Neural cell (in vitro differentiated cells): ENCODE measurements at regions not wholly inside any gene's neighbourhood (a gene's known extent, or its start where the extent isn't known, plus 50 kb on each side); places are given as distances from the start of the nearest gene placed in this dataset.

Experiments
- H2AFZ ChIP-seq: fragments of 200-600, 300-800 bp; sonication (generic), shearing (Covaris generic); 2 replicates; pipeline ENCODE4 v1.6.0; 2014; ENCODE audit warnings: low read depth, mild to moderate bottlenecking, antibody characterized with exemption, low read length, moderate library complexity
- H3F3A ChIP-seq: fragments of 200-600 bp; shearing (Covaris generic); 2 replicates; pipeline ENCODE4 v1.6.1; 2016; ENCODE audit warnings: mild to moderate bottlenecking, moderate library complexity, mixed read lengths, antibody characterized with exemption, low read length; ENCODE audit not compliant: insufficient read depth, poor library complexity, severe bottlenecking
- H3K27ac ChIP-seq: fragments of 200-600, 300-800 bp; sonication (generic), shearing (Covaris generic); 2 replicates; pipeline ENCODE4 v1.5.1; 2014; ENCODE audit warnings: mild to moderate bottlenecking, low read length, moderate library complexity
- H3K27me3 ChIP-seq: fragments of 300-800, 200-600 bp; sonication (generic), shearing (Covaris generic); 2 replicates; pipeline ENCODE4 v1.6.0; 2014; ENCODE audit warnings: mild to moderate bottlenecking, low read depth, low read length, moderate library complexity; ENCODE audit not compliant: insufficient read depth
- H3K36me3 ChIP-seq: fragments of 300-800, 200-600 bp; sonication (generic), shearing (Covaris generic); 2 replicates; pipeline ENCODE4 v1.5.1; 2014; ENCODE audit warnings: mild to moderate bottlenecking, antibody characterized with exemption, low read length, moderate library complexity; ENCODE audit not compliant: insufficient read depth
- H3K4me2 ChIP-seq: fragments of 300-800, 200-600 bp; sonication (generic), shearing (Covaris generic); 2 replicates; pipeline ENCODE4 v1.6.0; 2014; ENCODE audit warnings: mild to moderate bottlenecking, low read length
- H3K4me3 ChIP-seq: fragments of 300-800, 200-600 bp; sonication (generic), shearing (Covaris generic); 2 replicates; pipeline ENCODE4 v1.5.1; 2014; ENCODE audit warnings: mild to moderate bottlenecking, low read length, moderate library complexity
- H3K79me2 ChIP-seq: fragments of 200-600 bp; shearing (Covaris generic); replicated peaks from 2 replicates; pipeline ENCODE4 v1.6.0; 2014; ENCODE audit warnings: mild to moderate bottlenecking, low read length, moderate library complexity; ENCODE audit not compliant: insufficient read depth
- H3K9ac ChIP-seq: fragments of 300-800, 200-600 bp; sonication (generic), shearing (Covaris generic); 2 replicates; pipeline ENCODE4 v1.6.1; 2016; ENCODE audit warnings: mild to moderate bottlenecking, low read length, mixed read lengths
- H3K9me2 ChIP-seq: fragments of 200-600 bp; shearing (Covaris generic); 2 replicates; pipeline ENCODE4 v1.6.1; 2016; ENCODE audit warnings: mild to moderate bottlenecking, low read length, mixed read lengths; ENCODE audit not compliant: insufficient read depth
- H3K9me3 ChIP-seq: fragments of 200-600, 300-800 bp; sonication (generic), shearing (Covaris generic); 2 replicates; pipeline ENCODE4 v1.6.1; 2016; ENCODE audit warnings: mild to moderate bottlenecking, mixed run types, low read length, moderate library complexity, mixed read lengths
- H4K20me1 ChIP-seq: fragments of 200-600 bp; shearing (Covaris generic); 2 replicates; pipeline ENCODE4 v1.6.1; 2016; ENCODE audit warnings: mild to moderate bottlenecking, mixed run types; ENCODE audit not compliant: insufficient read depth
- CTCF ChIP-seq: fragments of 450-650 bp; IDR thresholded peaks from 2 replicates; pipeline ENCODE4 v1.5.1; 2014; ENCODE audit warnings: antibody characterized with exemption, mild to moderate bottlenecking, moderate library complexity; ENCODE audit not compliant: poor library complexity, severe bottlenecking
- EP300 ChIP-seq: fragments of 450-650 bp; conservative IDR thresholded peaks from 2 replicates; pipeline ENCODE4 v1.6.1; 2014; ENCODE audit warnings: antibody characterized with exemption, mild to moderate bottlenecking, moderate library complexity; ENCODE audit not compliant: poor library complexity, severe bottlenecking
- EZH2 ChIP-seq: fragments of 200-600, 300-800 bp; shearing (Covaris generic), sonication (generic); IDR thresholded peaks from 2 replicates; pipeline ENCODE4 v1.6.1; 2014; ENCODE audit warnings: antibody characterized with exemption, low read length, borderline replicate concordance, mild to moderate bottlenecking; ENCODE audit not compliant: insufficient read depth, poor library complexity, severe bottlenecking
- MXI1 ChIP-seq: fragments of 450-650 bp; conservative IDR thresholded peaks from 2 replicates; pipeline ENCODE4 v1.6.1; 2014; ENCODE audit warnings: antibody characterized with exemption, mild to moderate bottlenecking; ENCODE audit not compliant: poor library complexity, severe bottlenecking
- POLR2AphosphoS5 ChIP-seq: IDR thresholded peaks from 2 replicates; pipeline ENCODE4 v1.6.1; 2012
- RAD21 ChIP-seq: fragments of 450-650 bp; conservative IDR thresholded peaks from 2 replicates; pipeline ENCODE4 v1.6.1; 2014; ENCODE audit warnings: antibody characterized with exemption, mild to moderate bottlenecking, moderate library complexity
- SMC3 ChIP-seq: fragments of 450-650 bp; conservative IDR thresholded peaks from 2 replicates; pipeline ENCODE4 v1.6.1; 2014; ENCODE audit warnings: antibody characterized with exemption, mild to moderate bottlenecking, moderate library complexity; ENCODE audit not compliant: poor library complexity
- TAF1 ChIP-seq: IDR thresholded peaks from 2 replicates; pipeline ENCODE4 v1.6.1; 2012; ENCODE audit warnings: low read depth
- TF ChIP-seq, protein P1 (sequence below): IDR thresholded peaks from 2 replicates; pipeline ENCODE4 v1.6.1; 2012; ENCODE audit warnings: borderline replicate concordance

DNA sequence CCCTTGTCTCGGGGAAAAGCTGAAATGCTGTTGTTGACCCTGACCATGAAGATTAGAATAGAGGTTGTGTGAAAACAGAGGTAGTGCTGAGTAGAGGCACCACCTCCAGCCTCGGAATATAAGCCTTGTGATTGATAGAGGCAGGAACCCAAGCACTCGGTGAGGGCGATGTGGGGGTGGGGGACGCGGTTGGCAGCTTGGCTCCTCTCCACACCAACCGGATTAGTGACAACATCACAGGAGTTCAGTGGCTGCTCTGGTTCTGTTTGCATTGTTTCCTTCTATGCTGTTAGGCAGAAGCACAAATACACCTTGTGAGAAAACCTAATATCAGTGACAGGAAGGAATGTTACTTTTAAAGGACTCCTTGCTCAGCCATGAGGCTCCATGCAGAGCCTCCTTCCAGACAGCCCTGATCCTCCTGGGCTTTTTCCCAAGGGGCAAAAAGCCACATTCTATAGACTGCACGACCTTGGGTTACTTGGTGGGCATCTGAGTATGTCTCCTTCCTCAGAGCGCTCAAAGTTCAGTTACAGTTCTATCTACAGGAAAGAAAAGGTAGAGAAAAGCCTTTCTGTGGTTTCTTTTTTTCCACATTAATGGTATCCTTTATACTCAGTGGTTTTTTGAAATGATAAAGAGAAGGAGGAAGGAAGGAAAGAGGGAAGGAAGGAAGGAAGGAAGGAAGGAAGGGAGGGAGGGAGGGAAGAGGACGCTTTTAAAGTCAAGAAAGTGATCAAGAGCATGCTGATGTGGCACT, 150.4 kb upstream of the NOCT start:
- Histone ChIP-seq H3K79me2 (no peaks in the 10 kb centered on the region), H3K27me3 (no peaks in the 10 kb centered on the region), H4K20me1 (no peaks in the 10 kb centered on the region), H3K36me3 (no peaks in the 10 kb centered on the region), H3F3A (no peaks in the 10 kb centered on the region), H3K9me3 (no peaks in the 10 kb centered on the region), H3K9ac (no peak overlapping the region), H3K27ac (no peak overlapping the region), H3K9me2 (no peaks in the 10 kb centered on the region), H3K4me3 (no peak overlapping the region), H2AFZ (no peak overlapping the region), H3K4me2 (no peak overlapping the region)
- TF ChIP-seq CTCF: no peak
- no peak for TF ChIP-seq MXI1
- TF ChIP-seq RAD21: no peak
- TF ChIP-seq EZH2: no peak
- TF ChIP-seq, protein P1, sequence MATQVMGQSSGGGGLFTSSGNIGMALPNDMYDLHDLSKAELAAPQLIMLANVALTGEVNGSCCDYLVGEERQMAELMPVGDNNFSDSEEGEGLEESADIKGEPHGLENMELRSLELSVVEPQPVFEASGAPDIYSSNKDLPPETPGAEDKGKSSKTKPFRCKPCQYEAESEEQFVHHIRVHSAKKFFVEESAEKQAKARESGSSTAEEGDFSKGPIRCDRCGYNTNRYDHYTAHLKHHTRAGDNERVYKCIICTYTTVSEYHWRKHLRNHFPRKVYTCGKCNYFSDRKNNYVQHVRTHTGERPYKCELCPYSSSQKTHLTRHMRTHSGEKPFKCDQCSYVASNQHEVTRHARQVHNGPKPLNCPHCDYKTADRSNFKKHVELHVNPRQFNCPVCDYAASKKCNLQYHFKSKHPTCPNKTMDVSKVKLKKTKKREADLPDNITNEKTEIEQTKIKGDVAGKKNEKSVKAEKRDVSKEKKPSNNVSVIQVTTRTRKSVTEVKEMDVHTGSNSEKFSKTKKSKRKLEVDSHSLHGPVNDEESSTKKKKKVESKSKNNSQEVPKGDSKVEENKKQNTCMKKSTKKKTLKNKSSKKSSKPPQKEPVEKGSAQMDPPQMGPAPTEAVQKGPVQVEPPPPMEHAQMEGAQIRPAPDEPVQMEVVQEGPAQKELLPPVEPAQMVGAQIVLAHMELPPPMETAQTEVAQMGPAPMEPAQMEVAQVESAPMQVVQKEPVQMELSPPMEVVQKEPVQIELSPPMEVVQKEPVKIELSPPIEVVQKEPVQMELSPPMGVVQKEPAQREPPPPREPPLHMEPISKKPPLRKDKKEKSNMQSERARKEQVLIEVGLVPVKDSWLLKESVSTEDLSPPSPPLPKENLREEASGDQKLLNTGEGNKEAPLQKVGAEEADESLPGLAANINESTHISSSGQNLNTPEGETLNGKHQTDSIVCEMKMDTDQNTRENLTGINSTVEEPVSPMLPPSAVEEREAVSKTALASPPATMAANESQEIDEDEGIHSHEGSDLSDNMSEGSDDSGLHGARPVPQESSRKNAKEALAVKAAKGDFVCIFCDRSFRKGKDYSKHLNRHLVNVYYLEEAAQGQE: no peak
- no peak for TF ChIP-seq POLR2AphosphoS5
- no peak for TF ChIP-seq TAF1
- no peak for TF ChIP-seq SMC3
- no peak for TF ChIP-seq EP300

DNA sequence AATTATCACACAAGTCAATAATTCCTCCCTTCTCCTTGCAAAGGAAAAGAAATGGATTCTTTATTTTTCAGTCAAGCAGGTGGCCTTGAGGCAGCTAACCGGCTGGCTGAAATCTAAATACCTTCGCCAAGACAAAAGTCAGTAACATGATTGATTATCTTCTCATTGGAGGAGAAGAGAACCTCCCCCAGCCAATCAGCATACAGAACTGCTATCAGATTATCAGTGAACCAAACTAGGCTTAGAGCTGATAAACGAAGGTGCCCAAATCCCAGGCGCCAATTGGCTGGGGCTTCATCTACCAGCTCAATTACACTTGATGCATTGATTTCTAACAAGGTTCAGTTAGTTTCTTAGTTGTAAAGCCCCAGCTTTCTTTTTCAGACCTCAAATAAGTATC, 152.4 kb upstream of the NOCT start:
- H4K20me1 ChIP-seq: no peaks in the 10 kb centered on the region
- H3K4me2 ChIP-seq: no peak overlapping the region
- H3F3A ChIP-seq: no peaks in the 10 kb centered on the region
- no peaks in the 10 kb centered on the region for H3K36me3 ChIP-seq
- H3K9me3 ChIP-seq: no peaks in the 10 kb centered on the region
- TF ChIP-seq SMC3: no peak
- TF ChIP-seq EP300: no peak
- TF ChIP-seq, protein P1: no peak
- TF ChIP-seq TAF1: no peak
- no peak for TF ChIP-seq POLR2AphosphoS5
- H3K79me2 ChIP-seq: no peaks in the 10 kb centered on the region
- no peak overlapping the region for H3K27ac ChIP-seq
- no peaks in the 10 kb centered on the region for H3K9me2 ChIP-seq
- H3K9ac ChIP-seq: no peak overlapping the region
- H3K27me3 ChIP-seq: no peaks in the 10 kb centered on the region
- H2AFZ ChIP-seq: no peak overlapping the region
- H3K4me3 ChIP-seq: no peak overlapping the region
